Dendritic cell treated with granulocyte-macrophage colony-stimulating factor and Interleukin-4, amounts not matched to agents 40 ng/mL and 50 ng/mL, for 4 days (primary cell): ENCODE measurements at regions not wholly inside any gene's neighbourhood (a gene's known extent, or its start where the extent isn't known, plus 50 kb on each side); places are given as distances from the start of the nearest gene placed in this dataset.

Experiments
- H3K27ac Mint-ChIP-seq: one replicate; pipeline ENCODE4 v1.8.0; 2022; ENCODE audit warnings: mild to moderate bottlenecking, mixed read lengths
- H3K27me3 Mint-ChIP-seq: one replicate; pipeline ENCODE4 v1.8.0; 2022; ENCODE audit warnings: mild to moderate bottlenecking, mixed read lengths
- H3K36me3 Mint-ChIP-seq: one replicate; pipeline ENCODE4 v1.8.0; 2022; ENCODE audit warnings: low read depth, mixed read lengths
- H3K4me1 Mint-ChIP-seq: one replicate; pipeline ENCODE4 v1.8.0; 2022; ENCODE audit warnings: low read depth, mixed read lengths
- H3K4me3 Mint-ChIP-seq: one replicate; pipeline ENCODE4 v1.8.0; 2022; ENCODE audit warnings: mild to moderate bottlenecking, moderate library complexity, mixed read lengths
- H3K9me3 Mint-ChIP-seq: one replicate; pipeline ENCODE4 v1.8.0; 2022; ENCODE audit warnings: mixed read lengths
- intact Hi-C: fragments of 100-400 bp; cut with micrococcal nuclease; formaldehyde crosslinking; loops from one replicate; pipeline ENCODE4 v1.15.0; 2022

GRCh38 chr13:63041640-63042414, 1626.2 kb upstream of the PCDH20 start:
- H3K36me3 Mint-ChIP-seq: no peaks in the 10 kb centered on the region
- intact Hi-C loops: no loop called here

GRCh38 chr13:63026285-63026797, 1610.7 kb upstream of the PCDH20 start:
- intact Hi-C loops: no loop called here
- Mint-ChIP-seq H3K4me1 (no peaks in the 10 kb centered on the region), H3K9me3 (peaks cover 11% of the 10 kb centered on the region), H3K4me3 (no peak overlapping the region), H3K27me3 (no peaks in the 10 kb centered on the region), H3K36me3 (no peaks in the 10 kb centered on the region), H3K27ac (no peak overlapping the region)

More at GRCh38 chr13:63041640-63042414, 1626.2 kb upstream of the PCDH20 start:
- H3K27ac Mint-ChIP-seq: no peak overlapping the region
- H3K4me1 Mint-ChIP-seq: no peaks in the 10 kb centered on the region
- no peak overlapping the region for H3K4me3 Mint-ChIP-seq
- peaks cover 12% of the 10 kb centered on the region for H3K9me3 Mint-ChIP-seq
- H3K27me3 Mint-ChIP-seq: no peaks in the 10 kb centered on the region

- Mint-ChIP-seq H3K4me1 (no peaks in the 10 kb centered on the region), H3K4me3 (no peak overlapping the region), H3K27me3 (no peaks in the 10 kb centered on the region), H3K36me3 (no peaks in the 10 kb centered on the region), H3K27ac (no peak overlapping the region), H3K9me3 (peaks cover 11% of the 10 kb centered on the region)
- intact Hi-C loops: no loop called here
Measured at GRCh38 chr13:63025741-63026140, 1610.1 kb upstream of the PCDH20 start.

- H3K27ac Mint-ChIP-seq: no peak overlapping the region
- H3K4me1 Mint-ChIP-seq: no peaks in the 10 kb centered on the region
- no peaks in the 10 kb centered on the region for H3K36me3 Mint-ChIP-seq
- H3K27me3 Mint-ChIP-seq: no peaks in the 10 kb centered on the region
- no peak overlapping the region for H3K4me3 Mint-ChIP-seq
- intact Hi-C loops: no loop called here
- H3K9me3 Mint-ChIP-seq: peaks cover 5% of the 10 kb centered on the region
Measured at GRCh38 chr13:63024458-63024857, 1608.8 kb upstream of the PCDH20 start.

GRCh38 chr13:63011996-63012395, 1596.3 kb upstream of the PCDH20 start:
- Mint-ChIP-seq H3K4me3 (no peak overlapping the region), H3K4me1 (no peaks in the 10 kb centered on the region), H3K27me3 (no peaks in the 10 kb centered on the region), H3K36me3 (no peaks in the 10 kb centered on the region), H3K9me3 (peaks cover 48% of the 10 kb centered on the region), H3K27ac (no peak overlapping the region)
- intact Hi-C loops: no loop called here

GRCh38 chr13:63010072-63010658, 1594.5 kb upstream of the PCDH20 start:
- H3K27ac Mint-ChIP-seq: no peak overlapping the region
- no peaks in the 10 kb centered on the region for H3K36me3 Mint-ChIP-seq
- no peak overlapping the region for H3K4me3 Mint-ChIP-seq
- H3K9me3 Mint-ChIP-seq: peaks cover 65% of the 10 kb centered on the region
- no peaks in the 10 kb centered on the region for H3K4me1 Mint-ChIP-seq
- no peaks in the 10 kb centered on the region for H3K27me3 Mint-ChIP-seq
- intact Hi-C loops: no loop called here

- Mint-ChIP-seq H3K27me3 (no peaks in the 10 kb centered on the region), H3K4me3 (no peak overlapping the region), H3K4me1 (no peaks in the 10 kb centered on the region), H3K9me3 (peaks cover 78% of the 10 kb centered on the region), H3K36me3 (no peaks in the 10 kb centered on the region), H3K27ac (no peak overlapping the region)
- intact Hi-C loops: no loop called here
Measured at GRCh38 chr13:63005625-63006024, 1590.0 kb upstream of the PCDH20 start.

GRCh38 chr13:62997696-62998095, 1582.0 kb upstream of the PCDH20 start:
- intact Hi-C loops: no loop called here
- Mint-ChIP-seq H3K36me3 (no peaks in the 10 kb centered on the region), H3K4me3 (no peak overlapping the region), H3K27me3 (no peaks in the 10 kb centered on the region), H3K4me1 (no peaks in the 10 kb centered on the region), H3K27ac (no peak overlapping the region), H3K9me3 (peaks cover 43% of the 10 kb centered on the region)

- Mint-ChIP-seq H3K4me3 (no peak overlapping the region), H3K27ac (no peak overlapping the region), H3K27me3 (no peaks in the 10 kb centered on the region), H3K36me3 (no peaks in the 10 kb centered on the region), H3K4me1 (no peaks in the 10 kb centered on the region), H3K9me3 (peaks cover 37% of the 10 kb centered on the region)
- intact Hi-C loops: no loop called here
Measured at GRCh38 chr13:62997038-62997599, 1581.5 kb upstream of the PCDH20 start.

- Mint-ChIP-seq H3K4me3 (no peak overlapping the region), H3K36me3 (no peaks in the 10 kb centered on the region), H3K9me3 (peaks cover 14% of the 10 kb centered on the region), H3K27ac (no peak overlapping the region), H3K27me3 (no peaks in the 10 kb centered on the region), H3K4me1 (no peaks in the 10 kb centered on the region)
- intact Hi-C loops: no loop called here
Measured at GRCh38 chr13:62973804-62974203, 1558.2 kb upstream of the PCDH20 start.

- H3K9me3 Mint-ChIP-seq: peaks cover 46% of the 10 kb centered on the region
- H3K27me3 Mint-ChIP-seq: no peaks in the 10 kb centered on the region
- no peaks in the 10 kb centered on the region for H3K36me3 Mint-ChIP-seq
- intact Hi-C loops: no loop called here
- no peak overlapping the region for H3K27ac Mint-ChIP-seq
- H3K4me1 Mint-ChIP-seq: no peaks in the 10 kb centered on the region
- H3K4me3 Mint-ChIP-seq: no peak overlapping the region
Measured at GRCh38 chr13:62964522-62964921, 1548.9 kb upstream of the PCDH20 start.

- Mint-ChIP-seq H3K36me3 (no peaks in the 10 kb centered on the region), H3K9me3 (peaks cover 38% of the 10 kb centered on the region), H3K27me3 (no peaks in the 10 kb centered on the region), H3K27ac (no peak overlapping the region), H3K4me1 (no peaks in the 10 kb centered on the region), H3K4me3 (no peak overlapping the region)
- intact Hi-C loops: no loop called here
Measured at GRCh38 chr13:62960723-62961122, 1545.1 kb upstream of the PCDH20 start.

- no peaks in the 10 kb centered on the region for H3K4me1 Mint-ChIP-seq
- intact Hi-C loops: no loop called here
- H3K36me3 Mint-ChIP-seq: no peaks in the 10 kb centered on the region
Measured at GRCh38 chr13:62933809-62934208, 1518.2 kb upstream of the PCDH20 start.

GRCh38 chr13:62932256-62932883, 1516.7 kb upstream of the PCDH20 start:
- Mint-ChIP-seq H3K9me3 (peaks cover 19% of the 10 kb centered on the region), H3K36me3 (no peaks in the 10 kb centered on the region), H3K27ac (no peak overlapping the region), H3K27me3 (no peaks in the 10 kb centered on the region), H3K4me1 (no peaks in the 10 kb centered on the region), H3K4me3 (no peak overlapping the region)
- intact Hi-C loops: no loop called here

More at GRCh38 chr13:62933809-62934208, 1518.2 kb upstream of the PCDH20 start:
- no peak overlapping the region for H3K4me3 Mint-ChIP-seq
- no peaks in the 10 kb centered on the region for H3K27me3 Mint-ChIP-seq
- peaks cover 5% of the 10 kb centered on the region for H3K9me3 Mint-ChIP-seq
- no peak overlapping the region for H3K27ac Mint-ChIP-seq
